ENCODE measurements at regions not wholly inside any gene's neighbourhood (a gene's known extent, or its start where the extent isn't known, plus 50 kb on each side); places are given as distances from the start of the nearest gene placed in this dataset.

DNA sequence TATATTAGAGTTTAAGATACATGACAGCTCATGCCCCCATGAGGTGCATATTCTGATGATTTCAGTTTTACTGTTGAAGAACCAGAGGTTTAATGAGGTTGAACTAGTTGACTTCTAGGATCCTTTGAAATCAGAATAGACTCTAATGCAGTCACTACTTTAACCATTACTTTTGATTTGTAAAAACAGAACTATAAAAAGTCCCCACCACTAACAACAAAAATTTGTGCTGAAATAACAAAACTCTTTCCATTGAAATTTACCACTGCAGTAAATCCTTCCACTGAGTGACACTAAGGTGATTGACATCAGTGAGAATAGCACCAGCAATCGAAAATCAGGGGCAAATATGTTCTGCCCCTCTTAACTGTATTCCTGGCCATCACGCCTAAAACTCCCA is 214.1 kb downstream of the SHQ1 start:
- TF ChIP-seq POLR2A (IDR thresholded peaks at IDR 0.05) (no peak), EP300 (IDR thresholded peaks at IDR 0.05) (no peak)
- TF ChIP-seq, protein P1, sequence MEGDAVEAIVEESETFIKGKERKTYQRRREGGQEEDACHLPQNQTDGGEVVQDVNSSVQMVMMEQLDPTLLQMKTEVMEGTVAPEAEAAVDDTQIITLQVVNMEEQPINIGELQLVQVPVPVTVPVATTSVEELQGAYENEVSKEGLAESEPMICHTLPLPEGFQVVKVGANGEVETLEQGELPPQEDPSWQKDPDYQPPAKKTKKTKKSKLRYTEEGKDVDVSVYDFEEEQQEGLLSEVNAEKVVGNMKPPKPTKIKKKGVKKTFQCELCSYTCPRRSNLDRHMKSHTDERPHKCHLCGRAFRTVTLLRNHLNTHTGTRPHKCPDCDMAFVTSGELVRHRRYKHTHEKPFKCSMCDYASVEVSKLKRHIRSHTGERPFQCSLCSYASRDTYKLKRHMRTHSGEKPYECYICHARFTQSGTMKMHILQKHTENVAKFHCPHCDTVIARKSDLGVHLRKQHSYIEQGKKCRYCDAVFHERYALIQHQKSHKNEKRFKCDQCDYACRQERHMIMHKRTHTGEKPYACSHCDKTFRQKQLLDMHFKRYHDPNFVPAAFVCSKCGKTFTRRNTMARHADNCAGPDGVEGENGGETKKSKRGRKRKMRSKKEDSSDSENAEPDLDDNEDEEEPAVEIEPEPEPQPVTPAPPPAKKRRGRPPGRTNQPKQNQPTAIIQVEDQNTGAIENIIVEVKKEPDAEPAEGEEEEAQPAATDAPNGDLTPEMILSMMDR (IDR thresholded peaks at IDR 0.05), result no peak
